Smooth muscle cell (in vitro differentiated cells): ENCODE measurements at regions not wholly inside any gene's neighbourhood (a gene's known extent, or its start where the extent isn't known, plus 50 kb on each side); places are given as distances from the start of the nearest gene placed in this dataset.

Source experiments
- DNase-seq: peaks from one replicate; lab custom pipeline; 2025; ENCODE audit not compliant: unreplicated experiment; lab: John Stamatoyannopoulos, UW
- H2AFZ ChIP-seq: fragments of 200-600 bp; sonication (generic); 2 replicates; pipeline ENCODE4 v1.6.0; 2016; ENCODE audit warnings: antibody characterized with exemption, low read depth, mild to moderate bottlenecking
- H3F3A ChIP-seq: fragments of 200-600 bp; sonication (generic); 2 replicates; pipeline ENCODE4 v1.6.0; 2017; ENCODE audit warnings: antibody characterized with exemption, low read depth
- H3K27ac ChIP-seq: fragments of 200-600 bp; sonication (generic); 2 replicates; pipeline ENCODE4 v1.5.1; 2016; ENCODE audit warnings: low read depth, mild to moderate bottlenecking
- H3K27me3 ChIP-seq: fragments of 200-600 bp; sonication (generic); 2 replicates; pipeline ENCODE4 v1.6.1; 2016; ENCODE audit warnings: low read depth, mild to moderate bottlenecking
- H3K36me3 ChIP-seq: fragments of 200-600 bp; sonication (generic); 2 replicates; pipeline ENCODE4 v1.5.1; 2016; ENCODE audit warnings: low read depth
- H3K4me1 ChIP-seq: fragments of 200-600 bp; sonication (generic); 2 replicates; pipeline ENCODE4 v1.5.1; 2016; ENCODE audit warnings: low read depth
- H3K4me2 ChIP-seq: fragments of 200-600 bp; sonication (generic); 2 replicates; pipeline ENCODE4 v1.6.0; 2016; ENCODE audit warnings: mild to moderate bottlenecking
- H3K4me3 ChIP-seq: fragments of 200-600 bp; sonication (generic); 2 replicates; pipeline ENCODE4 v1.5.1; 2016; ENCODE audit warnings: mild to moderate bottlenecking
- H3K79me2 ChIP-seq: fragments of 200-600 bp; sonication (generic); 2 replicates; pipeline ENCODE4 v1.6.0; 2016; ENCODE audit warnings: low read depth, mild to moderate bottlenecking
- H3K9ac ChIP-seq: fragments of 200-600 bp; sonication (generic); 2 replicates; pipeline ENCODE4 v1.6.0; 2016; ENCODE audit warnings: low read depth
- H3K9me3 ChIP-seq: fragments of 200-600 bp; sonication (generic); replicated peaks from 2 replicates; pipeline ENCODE4 v1.5.1; 2016; ENCODE audit warnings: low read depth
- H4K20me1 ChIP-seq: fragments of 200-600 bp; sonication (generic); 2 replicates; pipeline ENCODE4 v1.6.0; 2016; ENCODE audit warnings: low read depth
- WGBS: methylation state at CpG from one replicate; pipeline ENCODE4 v1.1.7; 2016; ENCODE audit warnings: low lambda C conversion rate; 5-methylcytosine and 5-hydroxymethylcytosine counted together
- TF ChIP-seq, protein P1 (sequence below): fragments of 200-600 bp; sonication (generic); IDR thresholded peaks from 2 replicates; pipeline ENCODE4 v1.5.1; 2017; ENCODE audit warnings: borderline replicate concordance, mild to moderate bottlenecking, antibody characterized with exemption; ENCODE audit not compliant: insufficient read depth, poor library complexity, severe bottlenecking

DNA sequence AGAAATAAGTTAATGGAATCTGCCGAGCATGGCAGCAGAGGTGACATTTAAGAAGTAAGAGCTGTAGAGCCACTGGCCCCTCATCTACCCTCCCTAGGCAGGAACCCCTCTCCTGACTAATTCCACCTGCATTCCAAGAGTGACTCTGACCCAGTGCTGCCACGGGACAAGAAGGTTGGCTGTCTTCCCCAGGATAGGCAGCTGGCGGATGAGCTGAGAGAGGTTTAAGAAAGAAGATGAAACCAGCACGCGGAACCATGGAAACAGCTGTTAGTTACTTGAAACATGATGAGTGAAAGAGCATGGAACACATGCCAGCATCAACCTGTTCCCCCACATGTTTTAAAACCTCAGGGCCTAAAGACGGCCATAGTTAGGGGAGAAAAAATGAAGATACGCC, 74.1 kb downstream of the RND3 start:
- Histone ChIP-seq H3K9me3 (no peaks in the 10 kb centered on the region), H3K4me2 (no peak overlapping the region), H3F3A (no peaks in the 10 kb centered on the region), H3K4me3 (no peak overlapping the region), H4K20me1 (no peaks in the 10 kb centered on the region), H2AFZ (no peak overlapping the region), H3K27ac (no peak overlapping the region), H3K79me2 (no peaks in the 10 kb centered on the region), H3K36me3 (no peaks in the 10 kb centered on the region), H3K27me3 (no peaks in the 10 kb centered on the region), H3K4me1 (peaks cover 7% of the 10 kb centered on the region), H3K9ac (no peak overlapping the region)
- DNase-seq = no peak
- TF ChIP-seq, protein P1, sequence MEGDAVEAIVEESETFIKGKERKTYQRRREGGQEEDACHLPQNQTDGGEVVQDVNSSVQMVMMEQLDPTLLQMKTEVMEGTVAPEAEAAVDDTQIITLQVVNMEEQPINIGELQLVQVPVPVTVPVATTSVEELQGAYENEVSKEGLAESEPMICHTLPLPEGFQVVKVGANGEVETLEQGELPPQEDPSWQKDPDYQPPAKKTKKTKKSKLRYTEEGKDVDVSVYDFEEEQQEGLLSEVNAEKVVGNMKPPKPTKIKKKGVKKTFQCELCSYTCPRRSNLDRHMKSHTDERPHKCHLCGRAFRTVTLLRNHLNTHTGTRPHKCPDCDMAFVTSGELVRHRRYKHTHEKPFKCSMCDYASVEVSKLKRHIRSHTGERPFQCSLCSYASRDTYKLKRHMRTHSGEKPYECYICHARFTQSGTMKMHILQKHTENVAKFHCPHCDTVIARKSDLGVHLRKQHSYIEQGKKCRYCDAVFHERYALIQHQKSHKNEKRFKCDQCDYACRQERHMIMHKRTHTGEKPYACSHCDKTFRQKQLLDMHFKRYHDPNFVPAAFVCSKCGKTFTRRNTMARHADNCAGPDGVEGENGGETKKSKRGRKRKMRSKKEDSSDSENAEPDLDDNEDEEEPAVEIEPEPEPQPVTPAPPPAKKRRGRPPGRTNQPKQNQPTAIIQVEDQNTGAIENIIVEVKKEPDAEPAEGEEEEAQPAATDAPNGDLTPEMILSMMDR = no peak
- 95% methylated on average over 7 of the region's 7 CpGs for WGBS

DNA sequence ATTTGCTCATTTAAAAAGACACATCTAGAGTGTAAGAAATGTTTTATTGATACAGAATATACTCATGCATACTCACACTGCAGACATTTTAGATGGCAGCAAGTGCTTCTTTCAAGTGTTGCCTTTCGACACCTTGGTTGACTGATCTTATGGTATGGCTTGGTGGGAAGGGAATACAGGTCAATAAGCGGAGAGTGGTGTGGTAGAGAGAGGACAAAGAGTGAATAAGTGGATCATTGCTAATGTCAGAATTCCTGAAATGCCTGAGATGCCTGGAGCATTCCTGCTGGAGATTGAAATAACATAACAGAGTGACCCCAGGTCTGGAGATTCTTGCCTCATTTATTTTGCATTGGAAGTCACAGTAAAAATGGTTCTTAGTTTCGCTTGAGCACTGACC, 76.7 kb downstream of the RND3 start:
- TF ChIP-seq, protein P1 = no peak
- no peak for DNase-seq
- no peaks in the 10 kb centered on the region for H4K20me1 ChIP-seq
- no peak overlapping the region for H3K9ac ChIP-seq
- no peak overlapping the region for H3K27ac ChIP-seq
- no peaks in the 10 kb centered on the region for H3K9me3 ChIP-seq
- peaks cover 10% of the 10 kb centered on the region for H3K4me1 ChIP-seq
- H3K27me3 ChIP-seq = no peaks in the 10 kb centered on the region
- no peaks in the 10 kb centered on the region for H3K79me2 ChIP-seq
- H3K4me2 ChIP-seq = no peak overlapping the region
- H3F3A ChIP-seq = no peaks in the 10 kb centered on the region
- WGBS = 51% methylated on average over 3 of the region's 3 CpGs
- no peak overlapping the region for H2AFZ ChIP-seq
- no peak overlapping the region for H3K4me3 ChIP-seq
- H3K36me3 ChIP-seq = no peaks in the 10 kb centered on the region

DNA sequence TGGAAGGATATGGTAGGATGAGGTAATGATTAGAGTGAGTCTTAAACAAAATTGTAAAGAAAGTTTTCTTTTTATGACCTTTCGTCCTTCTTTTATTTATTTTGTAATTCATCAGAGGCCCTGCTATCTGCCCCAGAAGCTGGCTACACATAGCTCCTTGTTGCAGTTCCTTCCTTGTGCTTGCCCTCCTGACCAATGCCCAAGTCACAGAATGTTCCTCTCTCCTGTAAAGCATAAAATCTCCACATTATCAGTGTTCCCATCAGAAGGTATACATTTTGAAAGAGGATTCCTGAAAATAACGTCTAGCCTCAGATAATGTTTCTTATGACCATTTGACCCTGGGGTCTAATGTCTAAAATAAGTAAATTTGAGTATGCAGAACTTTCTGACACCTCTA, 78.3 kb downstream of the RND3 start:
- Histone ChIP-seq H3K4me1 (peaks cover 15% of the 10 kb centered on the region), H3K9me3 (no peaks in the 10 kb centered on the region), H2AFZ (no peak overlapping the region), H3K27ac (no peak overlapping the region), H3K79me2 (no peaks in the 10 kb centered on the region), H3K36me3 (no peaks in the 10 kb centered on the region), H3K4me2 (no peak overlapping the region), H3K4me3 (no peak overlapping the region), H3K27me3 (no peaks in the 10 kb centered on the region), H3K9ac (no peak overlapping the region), H3F3A (no peaks in the 10 kb centered on the region), H4K20me1 (no peaks in the 10 kb centered on the region)
- TF ChIP-seq, protein P1 = no peak
- no peak for DNase-seq
- 87% methylated on average over 2 of the region's 2 CpGs for WGBS

DNA sequence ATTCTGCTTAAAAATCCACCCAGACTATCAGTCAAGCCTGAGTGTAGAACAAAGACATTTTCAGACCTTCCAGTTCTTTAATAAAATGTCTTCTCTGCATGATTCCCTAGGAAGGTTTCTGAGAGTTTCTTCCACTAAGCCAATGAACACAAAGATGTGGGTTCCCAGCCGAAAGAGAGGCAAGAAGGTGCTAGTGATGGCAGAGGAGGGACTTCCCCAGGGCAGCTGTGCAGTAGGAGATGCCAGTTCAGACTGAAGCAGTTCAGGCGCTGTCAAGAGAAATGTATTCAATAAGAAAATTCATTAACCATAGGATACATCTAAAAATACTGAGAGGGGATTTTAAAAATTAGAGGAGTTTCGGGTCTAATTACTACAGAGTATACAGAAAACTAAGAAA, 83.3 kb downstream of the RND3 start:
- no peaks in the 10 kb centered on the region for H4K20me1 ChIP-seq
- H3K36me3 ChIP-seq = no peaks in the 10 kb centered on the region
- H3K4me1 ChIP-seq = peaks cover 8% of the 10 kb centered on the region
- WGBS = 90% methylated on average over 3 of the region's 3 CpGs
- no peak for DNase-seq
- H3K9me3 ChIP-seq = no peaks in the 10 kb centered on the region
- no peak overlapping the region for H3K9ac ChIP-seq
- H3K27ac ChIP-seq = no peak overlapping the region
- no peaks in the 10 kb centered on the region for H3K27me3 ChIP-seq
- no peaks in the 10 kb centered on the region for H3F3A ChIP-seq
- H3K79me2 ChIP-seq = no peaks in the 10 kb centered on the region
- H3K4me2 ChIP-seq = no peak overlapping the region
- H2AFZ ChIP-seq = no peak overlapping the region
- no peak overlapping the region for H3K4me3 ChIP-seq
- TF ChIP-seq, protein P1 = no peak
